ENCODE measurements at regions not wholly inside any gene's neighbourhood (a gene's known extent, or its start where the extent isn't known, plus 50 kb on each side); places are given as distances from the start of the nearest gene placed in this dataset.

- POLR2A ChIA-PET = interaction anchor here (2.7 kb wide), 1 partner anchor 465 kb away, joined by 18 read pairs; no protein-coding TSS in a partner anchor
- no peaks in the 10 kb centered on the region for H3K9me3 Mint-ChIP-seq
- no peaks in the 10 kb centered on the region for H3K36me3 Mint-ChIP-seq (ENCODE audit: low read depth)
- TF ChIP-seq CTCF (IDR thresholded peaks at IDR 0.05) = no peak
- no peak overlapping the region for H3K4me3 Mint-ChIP-seq
- CTCF ChIA-PET = interaction anchor here (0.6 to 6.8 kb wide), 9 partner anchors 181 to 519 kb away, joined by 3 to 88 read pairs (median 12); no protein-coding TSS in a partner anchor
- ATAC-seq (ENCODE audit: low read depth) (no peak), DNase-seq (no peak)
- intact Hi-C loops (cut with micrococcal nuclease) = loop anchor here (5.0 to 10.0 kb wide), 2 partner anchors 270 to 793 kb away; no protein-coding TSS in a partner anchor
- H3K27me3 Mint-ChIP-seq = no peaks in the 10 kb centered on the region
- H3K4me1 Mint-ChIP-seq = peaks cover 7% of the 10 kb centered on the region
- no peak overlapping the region for H3K27ac Mint-ChIP-seq
Measured at GRCh38 chr6:134642279-134642678, 307.6 kb downstream of the ALDH8A1 start.

GRCh38 chr6:134640975-134641429, 308.9 kb downstream of the ALDH8A1 start:
- ChIA-PET POLR2A (interaction anchor here (0.6 to 2.7 kb wide), 8 partner anchors 300 to 476 kb away, joined by 3 to 20 read pairs (median 4); partner anchors contain the start of gene HBS1L), CTCF (interaction anchor here (0.6 to 6.8 kb wide), 38 partner anchors 9 to 517 kb away, joined by 3 to 88 read pairs (median 3); no protein-coding TSS in a partner anchor)
- Mint-ChIP-seq H3K9me3 (no peaks in the 10 kb centered on the region), H3K4me3 (no peak overlapping the region), H3K36me3 (ENCODE audit: low read depth) (no peaks in the 10 kb centered on the region), H3K27ac (no peak overlapping the region), H3K27me3 (no peaks in the 10 kb centered on the region), H3K4me1 (peaks cover 12% of the 10 kb centered on the region)
- DNase-seq (peak; percentile 52), ATAC-seq (ENCODE audit: low read depth) (peak; percentile 96)
- intact Hi-C loops (cut with micrococcal nuclease) = loop anchor here (1.0 to 10.0 kb wide), 11 partner anchors 11 to 794 kb away; no protein-coding TSS in a partner anchor
- TF ChIP-seq CTCF (IDR thresholded peaks at IDR 0.05) = peak; percentile 22

GRCh38 chr6:134640229-134640628, 309.7 kb downstream of the ALDH8A1 start:
- no peak for DNase-seq
- Mint-ChIP-seq H3K9me3 (no peaks in the 10 kb centered on the region), H3K4me1 (peaks cover 12% of the 10 kb centered on the region), H3K36me3 (ENCODE audit: low read depth) (no peaks in the 10 kb centered on the region), H3K27me3 (no peaks in the 10 kb centered on the region), H3K4me3 (no peak overlapping the region), H3K27ac (no peak overlapping the region)
- CTCF ChIA-PET = interaction anchor here (0.7 to 6.8 kb wide), 31 partner anchors 8 to 483 kb away, joined by 3 to 88 read pairs (median 4); no protein-coding TSS in a partner anchor
- ATAC-seq (ENCODE audit: low read depth) = no peak
- intact Hi-C loops (cut with micrococcal nuclease) = loop anchor here (5.0 to 10.0 kb wide), 2 partner anchors 268 to 795 kb away; no protein-coding TSS in a partner anchor
- POLR2A ChIA-PET = interaction anchor here (1.0 to 2.7 kb wide), 4 partner anchors 414 to 469 kb away, joined by 3 to 20 read pairs (median 11); partner anchors contain the start of gene HBS1L
- no peak for TF ChIP-seq CTCF (IDR thresholded peaks at IDR 0.05)

- ChIA-PET CTCF (interaction anchor here (0.9 to 6.8 kb wide), 4 partner anchors 201 to 464 kb away, joined by 3 to 88 read pairs (median 6); no protein-coding TSS in a partner anchor), POLR2A (no interaction called here)
- intact Hi-C loops (cut with micrococcal nuclease) = loop anchor here (10.0 kb wide), 1 partner anchor 683 kb away; the partner anchor contains the start of gene TBPL1
- Mint-ChIP-seq H3K27ac (no peak overlapping the region), H3K4me1 (peaks cover 16% of the 10 kb centered on the region), H3K4me3 (no peak overlapping the region), H3K27me3 (no peaks in the 10 kb centered on the region), H3K36me3 (ENCODE audit: low read depth) (no peaks in the 10 kb centered on the region), H3K9me3 (no peaks in the 10 kb centered on the region)
- TF ChIP-seq CTCF (IDR thresholded peaks at IDR 0.05) = no peak
- no peak for ATAC-seq (ENCODE audit: low read depth)
- no peak for DNase-seq
Measured at GRCh38 chr6:134637847-134638437, 312.0 kb downstream of the ALDH8A1 start.

GRCh38 chr6:134637282-134637681, 312.6 kb downstream of the ALDH8A1 start:
- Mint-ChIP-seq H3K4me3 (no peak overlapping the region), H3K27ac (no peak overlapping the region), H3K4me1 (peaks cover 19% of the 10 kb centered on the region), H3K27me3 (no peaks in the 10 kb centered on the region), H3K9me3 (no peaks in the 10 kb centered on the region), H3K36me3 (ENCODE audit: low read depth) (no peaks in the 10 kb centered on the region)
- intact Hi-C loops (cut with micrococcal nuclease) = loop anchor here (10.0 kb wide), 1 partner anchor 682 kb away; the partner anchor contains the start of gene TBPL1
- CTCF ChIA-PET = interaction anchor here (2.1 to 6.8 kb wide), 2 partner anchors 459 to 463 kb away, joined by 6 to 88 read pairs; no protein-coding TSS in a partner anchor
- POLR2A ChIA-PET = no interaction called here
- DNase-seq (no peak), ATAC-seq (ENCODE audit: low read depth) (no peak)
- TF ChIP-seq CTCF (IDR thresholded peaks at IDR 0.05) = no peak
